ENCODE measurements at regions not wholly inside any gene's neighbourhood (a gene's known extent, or its start where the extent isn't known, plus 50 kb on each side); places are given as distances from the start of the nearest gene placed in this dataset.

DNA sequence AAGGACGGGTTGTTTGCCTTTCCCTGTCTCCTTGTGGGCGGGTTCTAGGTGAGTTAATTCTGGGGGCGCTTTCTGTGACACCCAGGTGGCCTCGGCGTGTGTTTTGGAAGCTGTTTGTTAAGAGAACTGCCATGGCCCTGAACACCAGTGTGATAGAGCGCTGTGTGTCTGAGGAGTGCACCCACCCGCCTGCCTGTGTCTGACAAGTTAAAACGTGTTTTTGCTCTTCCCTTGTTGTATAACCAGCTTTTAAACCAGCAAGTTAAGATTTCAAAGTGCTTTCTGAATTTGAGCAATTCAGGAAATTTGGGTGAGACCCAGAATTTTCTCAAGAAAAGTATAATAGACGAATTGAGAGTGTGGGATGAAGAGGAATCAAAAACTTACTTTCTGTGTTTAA is 55.2 kb upstream of the HGFAC start:
- Histone ChIP-seq H3K9me3 (ENCODE audit: low read length) (no peaks in the 10 kb centered on the region), H4K20me1 (ENCODE audit: insufficient read depth, low read length) (no peaks in the 10 kb centered on the region), H3K27me3 (ENCODE audit: insufficient read depth, low read length) (no peaks in the 10 kb centered on the region), H3K9ac (ENCODE audit: low read length) (no peak overlapping the region), H3K4me2 (ENCODE audit: low read length) (no peak overlapping the region), H2AFZ (ENCODE audit: low read length) (no peak overlapping the region), H3K27ac (ENCODE audit: low read depth, low read length, poor library complexity, severe bottlenecking) (no peak overlapping the region), H3K36me3 (ENCODE audit: insufficient read depth, low read length) (no peaks in the 10 kb centered on the region), H3K79me2 (ENCODE audit: insufficient read depth, low read length) (no peaks in the 10 kb centered on the region), H3F3A (ENCODE audit: insufficient read depth, low read length) (no peaks in the 10 kb centered on the region), H3K4me1 (ENCODE audit: insufficient read depth, low read length, severe bottlenecking) (no peaks in the 10 kb centered on the region), H3K9me2 (ENCODE audit: low read depth, low read length) (no peaks in the 10 kb centered on the region), H3K4me3 (ENCODE audit: low read depth, low read length, poor library complexity, severe bottlenecking) (no peak overlapping the region)
- TF ChIP-seq, protein P1, sequence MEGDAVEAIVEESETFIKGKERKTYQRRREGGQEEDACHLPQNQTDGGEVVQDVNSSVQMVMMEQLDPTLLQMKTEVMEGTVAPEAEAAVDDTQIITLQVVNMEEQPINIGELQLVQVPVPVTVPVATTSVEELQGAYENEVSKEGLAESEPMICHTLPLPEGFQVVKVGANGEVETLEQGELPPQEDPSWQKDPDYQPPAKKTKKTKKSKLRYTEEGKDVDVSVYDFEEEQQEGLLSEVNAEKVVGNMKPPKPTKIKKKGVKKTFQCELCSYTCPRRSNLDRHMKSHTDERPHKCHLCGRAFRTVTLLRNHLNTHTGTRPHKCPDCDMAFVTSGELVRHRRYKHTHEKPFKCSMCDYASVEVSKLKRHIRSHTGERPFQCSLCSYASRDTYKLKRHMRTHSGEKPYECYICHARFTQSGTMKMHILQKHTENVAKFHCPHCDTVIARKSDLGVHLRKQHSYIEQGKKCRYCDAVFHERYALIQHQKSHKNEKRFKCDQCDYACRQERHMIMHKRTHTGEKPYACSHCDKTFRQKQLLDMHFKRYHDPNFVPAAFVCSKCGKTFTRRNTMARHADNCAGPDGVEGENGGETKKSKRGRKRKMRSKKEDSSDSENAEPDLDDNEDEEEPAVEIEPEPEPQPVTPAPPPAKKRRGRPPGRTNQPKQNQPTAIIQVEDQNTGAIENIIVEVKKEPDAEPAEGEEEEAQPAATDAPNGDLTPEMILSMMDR (IDR thresholded peaks at IDR 0.05; ENCODE audit: low read length) = no peak
- TF ChIP-seq EZH2 (IDR thresholded peaks at IDR 0.05; ENCODE audit: borderline replicate concordance, low read length) = no peak

GRCh38 chr4:3387154-3387942 is 54.4 kb upstream of the HGFAC start:
- Histone ChIP-seq H3K4me1 (ENCODE audit: insufficient read depth, low read length, severe bottlenecking) (no peaks in the 10 kb centered on the region), H3K9me3 (ENCODE audit: low read length) (no peaks in the 10 kb centered on the region), H2AFZ (ENCODE audit: low read length) (no peak overlapping the region), H4K20me1 (ENCODE audit: insufficient read depth, low read length) (no peaks in the 10 kb centered on the region), H3K9me2 (ENCODE audit: low read depth, low read length) (no peaks in the 10 kb centered on the region), H3K4me2 (ENCODE audit: low read length) (peak overlapping the region; percentile 39), H3K9ac (ENCODE audit: low read length) (no peak overlapping the region), H3K36me3 (ENCODE audit: insufficient read depth, low read length) (no peaks in the 10 kb centered on the region), H3K27ac (ENCODE audit: low read depth, low read length, poor library complexity, severe bottlenecking) (no peak overlapping the region), H3K27me3 (ENCODE audit: insufficient read depth, low read length) (no peaks in the 10 kb centered on the region), H3F3A (ENCODE audit: insufficient read depth, low read length) (no peaks in the 10 kb centered on the region), H3K79me2 (ENCODE audit: insufficient read depth, low read length) (no peaks in the 10 kb centered on the region), H3K4me3 (ENCODE audit: low read depth, low read length, poor library complexity, severe bottlenecking) (no peak overlapping the region)
- TF ChIP-seq, protein P1 (IDR thresholded peaks at IDR 0.05; ENCODE audit: low read length) = no peak
- no peak for TF ChIP-seq EZH2 (IDR thresholded peaks at IDR 0.05; ENCODE audit: borderline replicate concordance, low read length)

- H3K4me3 ChIP-seq (ENCODE audit: low read depth, low read length, poor library complexity, severe bottlenecking) = no peak overlapping the region
Observed at GRCh38 chr4:3387943-3388361, 53.8 kb upstream of the HGFAC start.

More at GRCh38 chr4:3387943-3388361, 53.8 kb upstream of the HGFAC start:
- TF ChIP-seq, protein P1 (IDR thresholded peaks at IDR 0.05; ENCODE audit: low read length) = no peak
- no peak for TF ChIP-seq EZH2 (IDR thresholded peaks at IDR 0.05; ENCODE audit: borderline replicate concordance, low read length)
- H3K4me1 ChIP-seq (ENCODE audit: insufficient read depth, low read length, severe bottlenecking) = no peaks in the 10 kb centered on the region
- H3K9ac ChIP-seq (ENCODE audit: low read length) = no peak overlapping the region
- no peaks in the 10 kb centered on the region for H3K9me2 ChIP-seq (ENCODE audit: low read depth, low read length)
- H2AFZ ChIP-seq (ENCODE audit: low read length) = no peak overlapping the region
- no peaks in the 10 kb centered on the region for H3K27me3 ChIP-seq (ENCODE audit: insufficient read depth, low read length)
- no peak overlapping the region for H3K27ac ChIP-seq (ENCODE audit: low read depth, low read length, poor library complexity, severe bottlenecking)
- H3K79me2 ChIP-seq (ENCODE audit: insufficient read depth, low read length) = no peaks in the 10 kb centered on the region
- no peaks in the 10 kb centered on the region for H3K9me3 ChIP-seq (ENCODE audit: low read length)
- peak overlapping the region; percentile 17; the same call in 1 of the 2 replicates for H3K4me2 ChIP-seq (ENCODE audit: low read length)
- no peaks in the 10 kb centered on the region for H3K36me3 ChIP-seq (ENCODE audit: insufficient read depth, low read length)
- H4K20me1 ChIP-seq (ENCODE audit: insufficient read depth, low read length) = no peaks in the 10 kb centered on the region
- H3F3A ChIP-seq (ENCODE audit: insufficient read depth, low read length) = no peaks in the 10 kb centered on the region
